GM21723 (cell line): ENCODE measurements at regions not wholly inside any gene's neighbourhood (a gene's known extent, or its start where the extent isn't known, plus 50 kb on each side); places are given as distances from the start of the nearest gene placed in this dataset.

Source experiments
- ATAC-seq: cut with Tn5 transposase; IDR thresholded peaks from one replicate; pipeline ENCODE4 v1.9.1; 2021; ENCODE audit warnings: mild to moderate bottlenecking, moderate library complexity; ENCODE audit not compliant: unreplicated experiment

GRCh38 chr3:25300141-25300540, 127.9 kb upstream of the RARB start:
- no peak for ATAC-seq

- ATAC-seq, result no peak
Measured at GRCh38 chr3:25304916-25305315, 123.1 kb upstream of the RARB start.

GRCh38 chr3:25306066-25306465, 122.0 kb upstream of the RARB start:
- ATAC-seq, result no peak

GRCh38 chr3:25306705-25307104, 121.4 kb upstream of the RARB start:
- ATAC-seq, result no peak

- ATAC-seq, result no peak
Measured at GRCh38 chr3:25313286-25313685, 114.8 kb upstream of the RARB start.

GRCh38 chr3:25324954-25325655, 103.0 kb upstream of the RARB start:
- ATAC-seq, result no peak

GRCh38 chr3:25335356-25335755, 92.7 kb upstream of the RARB start:
- ATAC-seq, result no peak

- ATAC-seq, result no peak
Measured at GRCh38 chr3:25338158-25338725, 89.8 kb upstream of the RARB start.

GRCh38 chr3:25339225-25339624, 88.8 kb upstream of the RARB start:
- ATAC-seq, result no peak

- no peak for ATAC-seq
Measured at GRCh38 chr3:25344670-25345069, 83.4 kb upstream of the RARB start.

- no peak for ATAC-seq
Measured at GRCh38 chr3:25349095-25349494, 79.0 kb upstream of the RARB start.

- no peak for ATAC-seq
Measured at GRCh38 chr3:25349828-25350724, 78.0 kb upstream of the RARB start.

- ATAC-seq, result no peak
Measured at GRCh38 chr3:25350725-25351114, 77.3 kb upstream of the RARB start.

GRCh38 chr3:25354071-25354470, 74.0 kb upstream of the RARB start:
- ATAC-seq, result no peak

GRCh38 chr3:25355034-25355885, 72.8 kb upstream of the RARB start:
- ATAC-seq, result no peak

GRCh38 chr3:25355998-25356397, 72.1 kb upstream of the RARB start:
- no peak for ATAC-seq

- no peak for ATAC-seq
Measured at GRCh38 chr3:25362118-25362517, 65.9 kb upstream of the RARB start.

- no peak for ATAC-seq
Measured at GRCh38 chr3:25365636-25366035, 62.4 kb upstream of the RARB start.

- no peak for ATAC-seq
Measured at GRCh38 chr3:25367025-25367424, 61.0 kb upstream of the RARB start.

- no peak for ATAC-seq
Measured at GRCh38 chr3:25372167-25372566, 55.9 kb upstream of the RARB start.

GRCh38 chr3:25376340-25376739, 51.7 kb upstream of the RARB start:
- no peak for ATAC-seq
